ENCODE measurements at regions not wholly inside any gene's neighbourhood (a gene's known extent, or its start where the extent isn't known, plus 50 kb on each side); places are given as distances from the start of the nearest gene placed in this dataset.

- no peak for DNase-seq
Measured at GRCh38 chr1:98374098-98374497, 287.4 kb upstream of the SNX7 start.

- no peak for DNase-seq
Measured at GRCh38 chr1:98373056-98373455, 288.5 kb upstream of the SNX7 start.

- peak; percentile 82 for DNase-seq
Measured at GRCh38 chr1:98371764-98372163, 289.8 kb upstream of the SNX7 start.

GRCh38 chr1:98369463-98369862, 292.1 kb upstream of the SNX7 start:
- DNase-seq: no peak

- no peak for DNase-seq
Measured at GRCh38 chr1:98368995-98369394, 292.5 kb upstream of the SNX7 start.

- no peak for DNase-seq
Measured at GRCh38 chr1:98367426-98367825, 294.1 kb upstream of the SNX7 start.

GRCh38 chr1:98366343-98366742, 295.2 kb upstream of the SNX7 start:
- DNase-seq: no peak

- DNase-seq: no peak
Measured at GRCh38 chr1:98364544-98364943, 297.0 kb upstream of the SNX7 start.

- DNase-seq: no peak
Measured at GRCh38 chr1:98360864-98361263, 300.7 kb upstream of the SNX7 start.

GRCh38 chr1:98355656-98356383, 305.7 kb upstream of the SNX7 start:
- DNase-seq: no peak

- no peak for DNase-seq
Measured at GRCh38 chr1:98352378-98352777, 309.1 kb upstream of the SNX7 start.

- no peak for DNase-seq
Measured at GRCh38 chr1:98351561-98351960, 310.0 kb upstream of the SNX7 start.

GRCh38 chr1:98345417-98345816, 316.1 kb upstream of the SNX7 start:
- DNase-seq: no peak

GRCh38 chr1:98344731-98345130, 316.8 kb upstream of the SNX7 start:
- no peak for DNase-seq

- DNase-seq: no peak
Measured at GRCh38 chr1:98342566-98342965, 319.0 kb upstream of the SNX7 start.

GRCh38 chr1:98340511-98340910, 321.0 kb upstream of the SNX7 start:
- no peak for DNase-seq

GRCh38 chr1:98336472-98337083, 324.9 kb upstream of the SNX7 start:
- DNase-seq: peak; percentile 85

GRCh38 chr1:98333936-98334335, 327.6 kb upstream of the SNX7 start:
- no peak for DNase-seq

GRCh38 chr1:98333406-98333805, 328.1 kb upstream of the SNX7 start:
- no peak for DNase-seq

GRCh38 chr1:98331718-98332311, 329.7 kb upstream of the SNX7 start:
- no peak for DNase-seq

- DNase-seq: no peak
Measured at GRCh38 chr1:98331243-98331642, 330.3 kb upstream of the SNX7 start.

GRCh38 chr1:98330224-98330623, 331.3 kb upstream of the SNX7 start:
- DNase-seq: no peak

GRCh38 chr1:98328855-98329254, 332.7 kb upstream of the SNX7 start:
- no peak for DNase-seq

GRCh38 chr1:98327220-98327861, 334.2 kb upstream of the SNX7 start:
- DNase-seq: no peak

Measured in NCI-H748 treated with DMSO at 0.1 percent for 48 hours (cell line).